GM12878 (cell line): ENCODE measurements at regions not wholly inside any gene's neighbourhood (a gene's known extent, or its start where the extent isn't known, plus 50 kb on each side); places are given as distances from the start of the nearest gene placed in this dataset.

Experiments used
- ATAC-seq: fragments of 200-7000 bp; cut with Tn5 transposase; 3 replicates; pipeline ENCODE4 v1.9.1; 2020; ENCODE audit warnings: mild to moderate bottlenecking, moderate library complexity
- BruUV-seq: library from RNA; stranded (reverse); fragments of 400-500 nt; replicated peaks from 2 replicates; lab custom pipeline; 2021; lab: Mats Ljungman, UMichigan
- CTCF ChIA-PET: fragments of 300-600 bp; sonication (Branson Sonifier 250); formaldehyde crosslinking; extraction: SDS; loops from one replicate; lab custom pipeline; 2021; ENCODE audit warnings: inconsistent platforms; lab: Yijun Ruan, JAX
- POLR2A ChIA-PET: fragments of 350-600 bp; formaldehyde crosslinking; extraction: SDS; loops from one replicate; lab custom pipeline; 2021; ENCODE audit warnings: inconsistent platforms; lab: Charles Lee
- RAD21 ChIA-PET: fragments of 300-600 bp; sonication (Branson Sonifier 250); formaldehyde crosslinking; loops from one replicate; lab custom pipeline; 2023; ENCODE audit warnings: antibody characterized with exemption; ENCODE audit not compliant: unreplicated experiment; lab: Charles Lee
- SMC1A ChIA-PET: fragments of 300-600 bp; sonication (Branson Sonifier 250); formaldehyde crosslinking; loops from one replicate; lab custom pipeline; 2023; ENCODE audit not compliant: unreplicated experiment, uncharacterized antibody; lab: Charles Lee
- DNase-seq: peaks from one replicate; pipeline ENCODE4 v3.0.0-alpha.2; 2011; ENCODE audit warnings: low read depth, low spot score
- FAIRE-seq: peaks from 3 replicates; lab custom pipeline; 2011; peaks lifted over from hg19 to GRCh38; lab: Jason Lieb, UNC
- H2AFZ ChIP-seq: 2 replicates; pipeline ENCODE4 v1.6.0; 2011; ENCODE audit warnings: low read depth, low read length, control low read depth; ENCODE audit not compliant: control insufficient read depth
- H3K27ac ChIP-seq: 2 replicates; pipeline ENCODE4 v1.5.1; 2011; ENCODE audit warnings: control low read depth; ENCODE audit not compliant: control insufficient read depth, insufficient read depth
- H3K27me3 ChIP-seq, 2 experiments: replicated peaks in 1 of 2; 2 replicates each; pipeline versions ENCODE4 v1.6.0 to v1.6.1; 2011; ENCODE audit warnings: low read length in 1 of 2; ENCODE audit not compliant: control insufficient read depth in 2 of 2, insufficient read depth in 2 of 2
- H3K36me3 ChIP-seq, 2 experiments: 2 replicates each; pipeline ENCODE4 v1.5.1; 2011; ENCODE audit warnings: low read length in 1 of 2; ENCODE audit not compliant: control insufficient read depth in 2 of 2, insufficient read depth in 2 of 2
- H3K4me1 ChIP-seq: 2 replicates; pipeline ENCODE4 v1.6.1; 2011; ENCODE audit warnings: mild to moderate bottlenecking, low read length, moderate library complexity, mixed read lengths; ENCODE audit not compliant: control insufficient read depth, insufficient read depth
- H3K4me2 ChIP-seq: 2 replicates; pipeline ENCODE4 v1.6.0; 2011; ENCODE audit warnings: control low read depth; ENCODE audit not compliant: control insufficient read depth, insufficient read depth
- H3K4me3 ChIP-seq: fragments of 200-600 bp; sonication (generic); 2 replicates; pipeline ENCODE4 v1.5.1; 2016
- H3K79me2 ChIP-seq: 2 replicates; pipeline ENCODE4 v1.6.0; 2011; ENCODE audit warnings: low read length; ENCODE audit not compliant: control insufficient read depth, insufficient read depth
- H3K9ac ChIP-seq: 2 replicates; pipeline ENCODE4 v1.8.0; 2011; ENCODE audit warnings: low read length, control low read depth, mixed read lengths; ENCODE audit not compliant: control insufficient read depth, insufficient read depth
- H3K9me3 ChIP-seq: replicated peaks from 3 replicates; pipeline ENCODE4 v1.5.1; 2011; ENCODE audit warnings: mild to moderate bottlenecking, low read length; ENCODE audit not compliant: control insufficient read depth, insufficient read depth
- H4K20me1 ChIP-seq: 2 replicates; pipeline ENCODE4 v1.6.0; 2011; ENCODE audit not compliant: control insufficient read depth, insufficient read depth
- FOXM1 ChIP-seq: IDR thresholded peaks from 2 replicates; pipeline ENCODE4 v1.6.1; 2012; ENCODE audit warnings: low read depth, mild to moderate bottlenecking, inconsistent platforms, low read length, moderate library complexity
- GATAD2B ChIP-seq: fragments of 450-650 bp; conservative IDR thresholded peaks from 2 replicates; pipeline ENCODE4 v1.6.1; 2017; ENCODE audit warnings: low read depth, mild to moderate bottlenecking, moderate library complexity
- IRF4 ChIP-seq: IDR thresholded peaks from 2 replicates; pipeline ENCODE4 v1.6.1; 2011; ENCODE audit warnings: low read depth, low read length
- IRF5 ChIP-seq: fragments of 450-650 bp; IDR thresholded peaks from 2 replicates; pipeline ENCODE4 v1.6.1; 2017; ENCODE audit warnings: borderline replicate concordance
- MYB ChIP-seq: fragments of 150-350 bp; IDR thresholded peaks from 2 replicates; pipeline ENCODE4 v1.6.1; 2014; ENCODE audit warnings: mild to moderate bottlenecking, low read depth, low read length, borderline replicate concordance
- MYC ChIP-seq: IDR thresholded peaks from 2 replicates; pipeline ENCODE4 v1.6.1; 2011; ENCODE audit warnings: mild to moderate bottlenecking, low read length, moderate library complexity, inconsistent platforms; ENCODE audit not compliant: insufficient read depth, insufficient replicate concordance, insufficient read length, severe bottlenecking
- NKRF ChIP-seq: fragments of 450-650 bp; conservative IDR thresholded peaks from 2 replicates; pipeline ENCODE4 v1.6.1; 2017; ENCODE audit warnings: mild to moderate bottlenecking, moderate library complexity
- REST ChIP-seq: IDR thresholded peaks from 2 replicates; pipeline ENCODE4 v1.6.1; 2012; ENCODE audit warnings: mild to moderate bottlenecking, low read depth, low read length
- SMAD1 ChIP-seq: fragments of 450-650 bp; IDR thresholded peaks from 2 replicates; pipeline ENCODE4 v1.6.1; 2018; ENCODE audit warnings: mild to moderate bottlenecking, low read depth; ENCODE audit not compliant: partially characterized antibody
- ZNF24 ChIP-seq: fragments of 450-650 bp; IDR thresholded peaks from 2 replicates; pipeline ENCODE4 v1.6.1; 2017; ENCODE audit warnings: antibody characterized with exemption, mild to moderate bottlenecking
- WGBS: methylation state at CpG from one replicate; pipeline ENCODE4 v1.1.6; 2016; ENCODE audit warnings: low lambda C conversion rate; ENCODE audit not compliant: insufficient replicate concordance, insufficient coverage; ENCODE audit errors: missing lambda C conversion rate; 5-methylcytosine and 5-hydroxymethylcytosine counted together
- in situ Hi-C: fragments of 300-500 bp; cut with MboI; formaldehyde crosslinking; loops from 9 replicates; pipeline ENCODE4 v1.14.3; 2018; ENCODE audit warnings: mixed read lengths
- intact Hi-C: fragments of 100-400 bp; cut with micrococcal nuclease; formaldehyde crosslinking; loops from one replicate; pipeline ENCODE4 v1.14.2; 2022; ENCODE audit not compliant: unreplicated experiment
- TF ChIP-seq, protein P1 (sequence below): IDR thresholded peaks from 2 replicates; pipeline ENCODE4 v1.6.1; 2012; ENCODE audit warnings: low read depth, low read length, improper control_type of control experiment
- TF ChIP-seq, protein P2 (sequence below): fragments of 450-650 bp; IDR thresholded peaks from 2 replicates; pipeline ENCODE4 v1.6.1; 2018; ENCODE audit warnings: borderline replicate concordance, mild to moderate bottlenecking; ENCODE audit not compliant: partially characterized antibody

DNA sequence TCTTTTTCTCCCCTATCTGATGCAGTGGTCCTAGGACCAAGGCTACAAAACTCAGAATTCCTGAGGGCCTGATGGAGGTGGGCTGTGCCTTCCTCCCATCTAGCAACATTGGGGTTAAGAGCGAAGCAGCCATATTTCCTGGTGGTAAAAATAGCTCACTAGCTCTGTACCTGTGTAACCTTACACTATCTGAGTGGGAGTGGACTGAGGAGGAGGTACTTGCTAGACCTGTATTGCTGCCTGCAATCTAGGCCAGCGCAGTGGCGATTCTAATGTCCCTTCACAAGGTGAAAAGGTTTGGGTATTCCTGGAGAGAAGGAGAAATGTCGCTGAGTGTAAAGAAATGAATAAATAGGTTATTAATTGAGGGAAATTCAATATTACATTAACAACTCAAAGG is 80.2 kb upstream of the LIFR start (continued):
- no peak for TF ChIP-seq MYB
- no peak for TF ChIP-seq REST
- no peak for TF ChIP-seq NKRF

GRCh38 chr5:38638656-38639055 is 82.2 kb upstream of the LIFR start:
- no peaks in the 10 kb centered on the region for H3K36me3 ChIP-seq
- CTCF ChIA-PET = no interaction called here
- WGBS = 46% methylated on average over 5 of the region's 5 CpGs
- no peaks in the 10 kb centered on the region for H3K27me3 ChIP-seq
- no peaks in the 10 kb centered on the region for H3K9me3 ChIP-seq
- H3K9ac ChIP-seq = no peak overlapping the region
- intact Hi-C loops (no loop called here), in situ Hi-C loops (no loop called here)
- no peak for FAIRE-seq
- no peak overlapping the region for H3K4me3 ChIP-seq
- H3K27ac ChIP-seq = no peak overlapping the region
- POLR2A ChIA-PET = no interaction called here
- no peaks in the 10 kb centered on the region for H3K4me1 ChIP-seq
- no peak for DNase-seq
- no peak for ATAC-seq
- H3K79me2 ChIP-seq = no peaks in the 10 kb centered on the region
- SMC1A ChIA-PET = no interaction called here
- RAD21 ChIA-PET = no interaction called here
- no peak overlapping the region for H2AFZ ChIP-seq
- no peaks in the 10 kb centered on the region for H4K20me1 ChIP-seq
- H3K4me2 ChIP-seq = no peak overlapping the region
- no TSS peak for BruUV-seq
- TF ChIP-seq, protein P1, sequence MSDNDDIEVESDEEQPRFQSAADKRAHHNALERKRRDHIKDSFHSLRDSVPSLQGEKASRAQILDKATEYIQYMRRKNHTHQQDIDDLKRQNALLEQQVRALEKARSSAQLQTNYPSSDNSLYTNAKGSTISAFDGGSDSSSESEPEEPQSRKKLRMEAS = no peak
- no peak for TF ChIP-seq GATAD2B
- TF ChIP-seq MYC = no peak
- no peak for TF ChIP-seq IRF5
- TF ChIP-seq FOXM1 = no peak
- TF ChIP-seq SMAD1 = no peak
- no peak for TF ChIP-seq ZNF24
- TF ChIP-seq, protein P2, sequence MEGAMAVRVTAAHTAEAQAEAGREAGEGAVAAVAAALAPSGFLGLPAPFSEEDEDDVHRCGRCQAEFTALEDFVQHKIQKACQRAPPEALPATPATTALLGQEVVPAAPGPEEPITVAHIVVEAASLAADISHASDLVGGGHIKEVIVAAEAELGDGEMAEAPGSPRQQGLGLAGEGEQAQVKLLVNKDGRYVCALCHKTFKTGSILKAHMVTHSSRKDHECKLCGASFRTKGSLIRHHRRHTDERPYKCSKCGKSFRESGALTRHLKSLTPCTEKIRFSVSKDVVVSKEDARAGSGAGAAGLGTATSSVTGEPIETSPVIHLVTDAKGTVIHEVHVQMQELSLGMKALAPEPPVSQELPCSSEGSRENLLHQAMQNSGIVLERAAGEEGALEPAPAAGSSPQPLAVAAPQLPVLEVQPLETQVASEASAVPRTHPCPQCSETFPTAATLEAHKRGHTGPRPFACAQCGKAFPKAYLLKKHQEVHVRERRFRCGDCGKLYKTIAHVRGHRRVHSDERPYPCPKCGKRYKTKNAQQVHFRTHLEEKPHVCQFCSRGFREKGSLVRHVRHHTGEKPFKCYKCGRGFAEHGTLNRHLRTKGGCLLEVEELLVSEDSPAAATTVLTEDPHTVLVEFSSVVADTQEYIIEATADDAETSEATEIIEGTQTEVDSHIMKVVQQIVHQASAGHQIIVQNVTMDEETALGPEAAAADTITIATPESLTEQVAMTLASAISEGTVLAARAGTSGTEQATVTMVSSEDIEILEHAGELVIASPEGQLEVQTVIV = no peak
- TF ChIP-seq IRF4 = no peak
